Tibial artery (tissue), 4 donors: ENCODE measurements at regions not wholly inside any gene's neighbourhood (a gene's known extent, or its start where the extent isn't known, plus 50 kb on each side); places are given as distances from the start of the nearest gene placed in this dataset.

Experiments used
- DNase-seq, 2 donors: peaks; one replicate each; pipeline ENCODE4 v3.0.0-alpha.2; 2019
- H3K27ac ChIP-seq, 2 donors: fragments of 200-600 bp; sonication (generic) in 1 of 2; 1 replicate in 1 of 2; 2 replicates in 1 of 2; pipeline ENCODE4 v1.5.1; 2018 to 2019; ENCODE audit warnings: mild to moderate bottlenecking in 1 of 2
- H3K27me3 ChIP-seq, 2 donors: fragments of 200-600 bp; sonication (generic) in 1 of 2; one replicate each; pipeline versions ENCODE4 v1.5.1 to v1.6.0; 2016 to 2019
- H3K36me3 ChIP-seq, 3 donors: fragments of 200-600 bp; sonication (generic) in 2 of 3; one replicate each; pipeline ENCODE4 v1.5.1; 2016 to 2019; ENCODE audit warnings: mild to moderate bottlenecking in 2 of 3
- H3K4me1 ChIP-seq, 4 donors: fragments of 200-600 bp; sonication (generic) in 2 of 4; 1 replicate in 3 of 4; 2 replicates in 1 of 4; pipeline ENCODE4 v1.5.1; 2016 to 2019
- H3K4me3 ChIP-seq, 2 donors: fragments of 200-600 bp; sonication (generic) in 1 of 2; 1 replicate in 1 of 2; 2 replicates in 1 of 2; pipeline ENCODE4 v1.5.1; 2018 to 2019; ENCODE audit warnings: mild to moderate bottlenecking in 2 of 2
- H3K9me3 ChIP-seq, 3 donors: fragments of 200-600 bp; sonication (generic) in 1 of 3; one replicate each; pipeline ENCODE4 v1.5.1; 2016 to 2019
- intact Hi-C: fragments of 100-400 bp; cut with DNase I; formaldehyde crosslinking; loops from one replicate; pipeline ENCODE4 v1.15.0; 2023; ENCODE audit warnings: low total_unique reads
- TF ChIP-seq, protein P1 (sequence below), 2 experiments: fragments of 200-600 bp in 1 of 2; fragments of 450-650 bp in 1 of 2; IDR thresholded peaks; one replicate each; pipeline ENCODE4 v1.5.1; 2017 to 2019; ENCODE audit warnings: antibody characterized with exemption in 2 of 2, mild to moderate bottlenecking in 1 of 2, moderate library complexity in 1 of 2

DNA sequence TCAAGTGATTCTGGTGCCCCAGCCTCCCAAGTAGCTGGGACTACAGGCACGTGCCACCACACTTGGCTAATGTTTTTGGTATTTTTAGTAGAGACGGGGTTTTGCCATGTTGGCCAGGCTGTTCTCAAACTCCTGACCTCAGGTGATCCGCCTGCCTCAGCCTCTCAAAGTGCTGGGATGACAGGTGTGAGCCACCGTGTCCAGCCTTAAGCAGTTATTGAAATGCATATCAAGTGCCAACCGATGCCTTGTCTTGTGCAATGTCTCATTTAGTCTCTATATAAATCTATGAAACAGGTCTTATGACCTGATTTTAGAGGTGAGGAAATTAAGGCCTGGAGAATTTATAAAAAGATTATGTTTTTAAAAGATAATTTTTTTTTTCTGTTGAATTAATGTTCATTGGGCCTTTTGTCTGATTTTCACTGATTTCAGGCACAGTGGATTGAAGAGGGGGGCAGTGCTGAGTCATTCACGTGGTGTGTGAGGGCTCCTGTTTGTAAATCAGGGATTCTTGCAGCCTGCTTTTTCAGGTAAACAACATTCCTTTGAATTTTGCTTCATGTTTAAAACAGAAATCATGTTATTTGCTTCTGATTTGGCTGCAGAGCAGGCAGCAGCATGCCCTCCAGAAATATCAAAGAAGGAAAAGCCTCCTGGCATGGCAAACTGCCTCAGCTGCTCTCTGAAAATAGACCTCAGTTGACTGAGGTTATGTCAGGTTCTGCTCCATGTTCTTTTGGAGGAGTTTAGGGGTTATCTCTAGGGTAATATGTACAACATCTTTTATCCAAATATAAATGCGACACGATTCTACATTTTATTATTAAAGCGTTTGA, 407.0 kb upstream of the RGMA start:
- intact Hi-C loops: no loop called here
- TF ChIP-seq, protein P1, sequence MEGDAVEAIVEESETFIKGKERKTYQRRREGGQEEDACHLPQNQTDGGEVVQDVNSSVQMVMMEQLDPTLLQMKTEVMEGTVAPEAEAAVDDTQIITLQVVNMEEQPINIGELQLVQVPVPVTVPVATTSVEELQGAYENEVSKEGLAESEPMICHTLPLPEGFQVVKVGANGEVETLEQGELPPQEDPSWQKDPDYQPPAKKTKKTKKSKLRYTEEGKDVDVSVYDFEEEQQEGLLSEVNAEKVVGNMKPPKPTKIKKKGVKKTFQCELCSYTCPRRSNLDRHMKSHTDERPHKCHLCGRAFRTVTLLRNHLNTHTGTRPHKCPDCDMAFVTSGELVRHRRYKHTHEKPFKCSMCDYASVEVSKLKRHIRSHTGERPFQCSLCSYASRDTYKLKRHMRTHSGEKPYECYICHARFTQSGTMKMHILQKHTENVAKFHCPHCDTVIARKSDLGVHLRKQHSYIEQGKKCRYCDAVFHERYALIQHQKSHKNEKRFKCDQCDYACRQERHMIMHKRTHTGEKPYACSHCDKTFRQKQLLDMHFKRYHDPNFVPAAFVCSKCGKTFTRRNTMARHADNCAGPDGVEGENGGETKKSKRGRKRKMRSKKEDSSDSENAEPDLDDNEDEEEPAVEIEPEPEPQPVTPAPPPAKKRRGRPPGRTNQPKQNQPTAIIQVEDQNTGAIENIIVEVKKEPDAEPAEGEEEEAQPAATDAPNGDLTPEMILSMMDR (IDR thresholded peaks at IDR 0.05): no peak
- no peak for DNase-seq
- H3K4me3 ChIP-seq: no peak overlapping the region
- H3K36me3 ChIP-seq: no peaks in the 10 kb centered on the region
- no peaks in the 10 kb centered on the region for H3K9me3 ChIP-seq
- no peaks in the 10 kb centered on the region for H3K27me3 ChIP-seq
- no peak overlapping the region for H3K27ac ChIP-seq
- H3K4me1 ChIP-seq: peaks cover 0 to 8% (median 0%) of the 10 kb centered on the region in 4 donors

GRCh38 chr15:93493172-93493571, 404.2 kb upstream of the RGMA start:
- H3K4me3 ChIP-seq: no peak overlapping the region
- no peaks in the 10 kb centered on the region for H3K27me3 ChIP-seq
- no peaks in the 10 kb centered on the region for H3K36me3 ChIP-seq
- no peak for DNase-seq
- peaks cover 0 to 8% (median 0%) of the 10 kb centered on the region in 4 donors for H3K4me1 ChIP-seq
- intact Hi-C loops: no loop called here
- no peak overlapping the region for H3K27ac ChIP-seq
- no peaks in the 10 kb centered on the region for H3K9me3 ChIP-seq
- TF ChIP-seq, protein P1 (IDR thresholded peaks at IDR 0.05): no peak

DNA sequence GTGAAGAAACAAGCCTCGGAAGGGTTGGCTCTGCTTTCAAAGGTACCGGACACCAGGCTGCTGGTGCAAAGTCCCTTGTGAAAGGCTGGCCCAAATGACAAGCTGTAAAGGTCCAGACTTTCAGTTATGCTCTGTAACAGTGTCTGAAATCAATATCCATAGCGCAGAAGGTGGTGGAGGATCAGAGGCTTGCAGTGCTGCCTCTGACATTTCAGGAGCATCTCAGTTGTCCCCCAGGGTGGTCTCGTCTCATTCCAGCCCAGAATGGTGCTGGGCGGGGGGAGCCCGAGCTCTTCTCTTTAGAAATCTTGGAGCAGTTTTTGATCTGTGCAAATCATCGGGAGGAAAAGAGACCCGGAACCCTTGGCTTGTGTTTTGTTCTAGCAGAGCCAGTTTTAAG, 402.3 kb upstream of the RGMA start:
- TF ChIP-seq, protein P1 (IDR thresholded peaks at IDR 0.05): no peak
- Histone ChIP-seq H3K9me3 (no peaks in the 10 kb centered on the region), H3K36me3 (no peaks in the 10 kb centered on the region), H3K27me3 (no peaks in the 10 kb centered on the region), H3K4me3 (no peak overlapping the region), H3K27ac (no peak overlapping the region), H3K4me1 (peaks cover 0 to 8% (median 2%) of the 10 kb centered on the region in 4 donors)
- DNase-seq: no peak
- intact Hi-C loops: no loop called here

DNA sequence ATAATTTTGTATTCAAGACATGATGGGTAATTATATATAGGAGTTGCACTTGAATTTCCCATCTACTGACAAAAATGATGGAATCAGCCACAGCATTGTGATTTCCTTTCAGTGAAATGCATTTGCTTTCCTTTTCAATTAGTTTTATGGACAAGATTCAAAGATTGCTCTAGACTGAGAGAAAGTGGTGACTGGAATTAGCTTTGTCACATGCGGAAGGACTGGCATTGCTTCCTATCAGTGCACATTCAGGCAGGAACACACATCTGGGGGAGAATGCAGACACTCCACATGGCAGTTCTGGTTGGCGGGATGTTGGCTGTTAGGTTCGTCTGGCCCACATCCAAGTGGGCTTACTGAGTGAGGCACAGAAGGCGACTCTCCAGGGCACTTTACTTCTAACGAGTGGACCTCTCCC, 399.3 kb upstream of the RGMA start:
- H3K27me3 ChIP-seq: no peaks in the 10 kb centered on the region
- TF ChIP-seq, protein P1 (IDR thresholded peaks at IDR 0.05): no peak
- no peak overlapping the region for H3K27ac ChIP-seq
- no peaks in the 10 kb centered on the region for H3K36me3 ChIP-seq
- intact Hi-C loops: loop anchor here (10.0 kb wide), 1 partner anchor 624 kb away; no protein-coding TSS in a partner anchor
- peaks cover 0 to 17% (median 8%) of the 10 kb centered on the region in 4 donors for H3K4me1 ChIP-seq
- H3K9me3 ChIP-seq: no peaks in the 10 kb centered on the region
- H3K4me3 ChIP-seq: no peak overlapping the region
- no peak for DNase-seq

DNA sequence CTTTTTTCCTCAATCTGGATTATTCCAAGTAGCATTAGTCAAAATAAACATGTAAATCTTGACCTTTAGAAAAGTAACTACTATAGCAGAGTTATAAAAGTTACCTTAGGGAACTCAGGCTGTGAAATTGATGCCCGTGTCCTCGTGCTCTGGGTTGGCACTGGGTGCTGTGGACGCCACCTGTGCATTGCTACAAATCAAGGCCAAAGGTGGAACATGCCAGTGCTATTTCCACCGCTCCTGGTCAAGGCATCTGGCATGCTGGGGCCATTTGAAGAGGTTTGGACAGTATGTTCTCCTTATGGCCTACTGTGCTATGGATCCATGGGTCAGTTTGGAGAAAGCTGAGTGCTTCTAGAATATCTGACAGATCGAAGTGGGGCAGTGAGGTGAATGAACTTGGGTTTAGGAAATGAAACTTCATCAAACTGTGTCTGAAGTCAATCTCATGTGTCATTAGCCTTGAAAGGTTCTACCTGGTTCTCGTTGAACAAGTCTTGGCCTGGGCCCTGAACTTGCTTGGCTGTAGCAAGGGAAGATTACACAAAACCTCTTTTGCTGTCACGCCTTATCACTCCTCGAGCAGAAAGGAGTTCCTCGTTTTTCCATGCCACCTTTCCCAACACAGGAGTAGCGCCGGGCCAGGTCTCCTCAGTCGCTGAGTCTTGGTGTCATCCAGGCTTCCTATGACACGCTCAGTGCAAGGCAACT, 397.6 kb upstream of the RGMA start:
- intact Hi-C loops: loop anchor here (10.0 kb wide), 1 partner anchor 622 kb away; no protein-coding TSS in a partner anchor
- H3K4me1 ChIP-seq: peaks cover 0 to 17% (median 8%) of the 10 kb centered on the region in 4 donors
- TF ChIP-seq, protein P1 (IDR thresholded peaks at IDR 0.05): no peak
- DNase-seq: no peak
- no peaks in the 10 kb centered on the region for H3K36me3 ChIP-seq
- H3K27me3 ChIP-seq: no peaks in the 10 kb centered on the region
- H3K9me3 ChIP-seq: no peaks in the 10 kb centered on the region
- peak overlapping the region in 1 of 2 donors; percentile 22 for H3K4me3 ChIP-seq
- peak overlapping the region; percentile 48 to 63 for H3K27ac ChIP-seq
